ENCODE measurements at regions not wholly inside any gene's neighbourhood (a gene's known extent, or its start where the extent isn't known, plus 50 kb on each side); places are given as distances from the start of the nearest gene placed in this dataset.

DNA sequence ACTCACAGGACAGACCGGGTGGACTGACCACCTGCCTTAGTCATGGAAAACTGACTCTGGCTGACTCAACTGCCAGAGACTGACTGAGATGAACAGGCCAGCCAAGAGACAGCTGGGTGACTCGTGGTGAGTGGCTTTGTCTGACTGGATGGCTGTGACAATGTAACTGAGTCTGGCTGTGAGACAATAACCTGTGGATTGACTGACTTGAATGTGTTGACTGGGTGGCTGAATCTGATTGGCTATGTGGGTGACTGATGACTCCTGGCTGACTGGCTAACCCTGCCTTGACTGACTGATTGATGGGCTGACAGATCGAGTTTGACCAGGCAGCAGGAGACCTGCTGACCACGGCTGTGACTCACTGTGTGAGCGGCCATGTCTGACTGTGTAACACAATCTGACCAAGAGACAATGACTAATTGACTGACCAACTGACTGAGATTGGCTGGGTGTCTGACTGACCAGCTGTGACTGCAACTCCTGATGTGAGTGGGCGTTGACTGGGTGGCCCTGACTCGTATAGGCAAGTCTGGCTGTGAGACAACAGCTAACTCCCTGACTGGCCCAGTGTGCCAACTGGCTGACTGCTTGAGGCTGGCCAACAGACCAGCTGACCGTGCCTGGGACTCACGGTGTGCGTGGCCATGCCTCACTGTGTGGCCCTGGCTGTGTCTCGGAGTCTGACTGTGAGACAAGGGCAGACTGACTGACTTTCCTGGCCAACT, 509.1 kb downstream of the SHQ1 start:
- Histone ChIP-seq H3K36me3 (replicated peaks in 1 of 2; ENCODE audit: control insufficient read depth in 1 of 2, insufficient read depth in 2 of 2, low read length in 1 of 2) (no peaks in the 10 kb centered on the region), H3K9me3 (no peaks in the 10 kb centered on the region), H3K79me2 (ENCODE audit: insufficient read depth) (no peaks in the 10 kb centered on the region), H3F3A (replicated peaks; ENCODE audit: insufficient read depth) (peaks cover 21% of the 10 kb centered on the region), H3K4me2 (no peak overlapping the region), H3K9me2 (no peaks in the 10 kb centered on the region), H2AFZ (ENCODE audit: low read depth) (no peak overlapping the region), H3K27me3 (ENCODE audit: insufficient read depth) (no peaks in the 10 kb centered on the region), H3K27ac (ENCODE audit: low read depth in 2 of 2, low read length in 1 of 2) (peak overlapping the region in 1 of 2 experiments; percentile 35; a peak in 3 of 4 replicates), H3K4me3 (ENCODE audit: low read depth in 2 of 2, low read length in 1 of 2) (no peak overlapping the region), H4K20me1 (ENCODE audit: insufficient read depth) (peaks cover 11% of the 10 kb centered on the region; the same call in 1 of the 2 replicates), H3K9ac (no peak overlapping the region), H3K4me1 (ENCODE audit: control insufficient read depth in 1 of 2, insufficient read depth in 2 of 2, low read depth in 1 of 2, low read length in 1 of 2) (peaks cover 5 to 43% of the 10 kb centered on the region in 2 experiments; a peak in 2 of 4 replicates)
- 59% methylated on average over 8 of the region's 11 CpGs for WGBS (ENCODE audit: low lambda C conversion rate)
- ChIA-PET POLR2A (no interaction called here), CTCF (interaction anchor here (0.8 kb wide), 1 partner anchor 16 kb away, joined by 3 read pairs; no protein-coding TSS in a partner anchor)
- TF ChIP-seq NRF1 (IDR thresholded peaks at IDR 0.05; ENCODE audit: low read depth, low read length) (no peak), RXRA (IDR thresholded peaks at IDR 0.05; ENCODE audit: borderline replicate concordance, low read depth) (no peak), SIN3A (IDR thresholded peaks at IDR 0.05; ENCODE audit: borderline replicate concordance, low read depth, low read length) (no peak; the same call in 1 of the 2 replicates), JUND (IDR thresholded peaks at IDR 0.05) (peak; percentile 72), FOSL2 (IDR thresholded peaks at IDR 0.05; ENCODE audit: borderline replicate concordance, low read depth) (peak; percentile 16; the same call in 1 of the 2 replicates), NFIC (IDR thresholded peaks at IDR 0.05; ENCODE audit: borderline replicate concordance) (0 out of 2 replicates have a peak, but pooled peaks have one; percentile 3), YY1 (IDR thresholded peaks at IDR 0.05; ENCODE audit: low read depth) (no peak), EP300 (IDR thresholded peaks at IDR 0.05; ENCODE audit: borderline replicate concordance in 1 of 2, low read depth in 1 of 2, low read length in 1 of 2) (peak in 1 of 2 experiments; percentile 27; a peak in 1 of 4 replicates), TCF12 (IDR thresholded peaks at IDR 0.05) (peak; percentile 71)
- TF ChIP-seq, protein P1, sequence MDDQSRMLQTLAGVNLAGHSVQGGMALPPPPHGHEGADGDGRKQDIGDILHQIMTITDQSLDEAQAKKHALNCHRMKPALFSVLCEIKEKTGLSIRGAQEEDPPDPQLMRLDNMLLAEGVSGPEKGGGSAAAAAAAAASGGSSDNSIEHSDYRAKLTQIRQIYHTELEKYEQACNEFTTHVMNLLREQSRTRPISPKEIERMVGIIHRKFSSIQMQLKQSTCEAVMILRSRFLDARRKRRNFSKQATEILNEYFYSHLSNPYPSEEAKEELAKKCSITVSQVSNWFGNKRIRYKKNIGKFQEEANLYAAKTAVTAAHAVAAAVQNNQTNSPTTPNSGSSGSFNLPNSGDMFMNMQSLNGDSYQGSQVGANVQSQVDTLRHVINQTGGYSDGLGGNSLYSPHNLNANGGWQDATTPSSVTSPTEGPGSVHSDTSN (IDR thresholded peaks at IDR 0.05) = peak; percentile 98
- TF ChIP-seq, protein P2, sequence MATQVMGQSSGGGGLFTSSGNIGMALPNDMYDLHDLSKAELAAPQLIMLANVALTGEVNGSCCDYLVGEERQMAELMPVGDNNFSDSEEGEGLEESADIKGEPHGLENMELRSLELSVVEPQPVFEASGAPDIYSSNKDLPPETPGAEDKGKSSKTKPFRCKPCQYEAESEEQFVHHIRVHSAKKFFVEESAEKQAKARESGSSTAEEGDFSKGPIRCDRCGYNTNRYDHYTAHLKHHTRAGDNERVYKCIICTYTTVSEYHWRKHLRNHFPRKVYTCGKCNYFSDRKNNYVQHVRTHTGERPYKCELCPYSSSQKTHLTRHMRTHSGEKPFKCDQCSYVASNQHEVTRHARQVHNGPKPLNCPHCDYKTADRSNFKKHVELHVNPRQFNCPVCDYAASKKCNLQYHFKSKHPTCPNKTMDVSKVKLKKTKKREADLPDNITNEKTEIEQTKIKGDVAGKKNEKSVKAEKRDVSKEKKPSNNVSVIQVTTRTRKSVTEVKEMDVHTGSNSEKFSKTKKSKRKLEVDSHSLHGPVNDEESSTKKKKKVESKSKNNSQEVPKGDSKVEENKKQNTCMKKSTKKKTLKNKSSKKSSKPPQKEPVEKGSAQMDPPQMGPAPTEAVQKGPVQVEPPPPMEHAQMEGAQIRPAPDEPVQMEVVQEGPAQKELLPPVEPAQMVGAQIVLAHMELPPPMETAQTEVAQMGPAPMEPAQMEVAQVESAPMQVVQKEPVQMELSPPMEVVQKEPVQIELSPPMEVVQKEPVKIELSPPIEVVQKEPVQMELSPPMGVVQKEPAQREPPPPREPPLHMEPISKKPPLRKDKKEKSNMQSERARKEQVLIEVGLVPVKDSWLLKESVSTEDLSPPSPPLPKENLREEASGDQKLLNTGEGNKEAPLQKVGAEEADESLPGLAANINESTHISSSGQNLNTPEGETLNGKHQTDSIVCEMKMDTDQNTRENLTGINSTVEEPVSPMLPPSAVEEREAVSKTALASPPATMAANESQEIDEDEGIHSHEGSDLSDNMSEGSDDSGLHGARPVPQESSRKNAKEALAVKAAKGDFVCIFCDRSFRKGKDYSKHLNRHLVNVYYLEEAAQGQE (IDR thresholded peaks at IDR 0.05; ENCODE audit: low read depth, low read length) = no peak
- DNase-seq = no peak
